Daoy (cell line): ENCODE measurements at regions not wholly inside any gene's neighbourhood (a gene's known extent, or its start where the extent isn't known, plus 50 kb on each side); places are given as distances from the start of the nearest gene placed in this dataset.
"Not testable (repeated sequence)": the region's sequence is repeated elsewhere in the genome, so short reads cannot be mapped to it uniquely, and the experiment has no call there.

ENCODE experiments used
- DNase-seq: peaks from one replicate; pipeline ENCODE4 v3.0.0-alpha.2; 2015; ENCODE audit warnings: low read depth

DNA sequence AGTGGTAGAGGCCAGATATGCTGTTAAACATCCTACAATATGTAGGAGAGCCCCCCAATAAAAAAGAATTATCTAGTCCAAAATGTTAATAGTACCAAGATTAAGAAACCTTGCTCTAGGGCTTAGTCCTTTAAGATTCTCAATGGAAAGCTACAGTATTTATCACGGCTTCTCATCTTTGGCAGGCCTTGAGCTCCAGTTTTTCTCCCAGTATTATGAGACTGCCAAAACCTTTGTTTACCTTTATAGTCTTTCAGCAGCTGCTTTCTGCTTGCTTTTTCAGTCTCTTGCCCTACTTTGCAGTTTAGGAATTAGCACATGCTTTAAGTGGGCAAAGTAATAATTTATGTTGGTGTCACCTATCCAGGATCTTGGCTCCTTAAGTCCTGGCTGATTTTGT is 59.7 kb downstream of the NHLRC1 start:
- no peak for DNase-seq

- no peak for DNase-seq
Observed at GRCh38 chr6:18058429-18058828, 64.0 kb downstream of the NHLRC1 start.

GRCh38 chr6:18055714-18056382 is 66.6 kb downstream of the NHLRC1 start:
- no peak for DNase-seq

DNA sequence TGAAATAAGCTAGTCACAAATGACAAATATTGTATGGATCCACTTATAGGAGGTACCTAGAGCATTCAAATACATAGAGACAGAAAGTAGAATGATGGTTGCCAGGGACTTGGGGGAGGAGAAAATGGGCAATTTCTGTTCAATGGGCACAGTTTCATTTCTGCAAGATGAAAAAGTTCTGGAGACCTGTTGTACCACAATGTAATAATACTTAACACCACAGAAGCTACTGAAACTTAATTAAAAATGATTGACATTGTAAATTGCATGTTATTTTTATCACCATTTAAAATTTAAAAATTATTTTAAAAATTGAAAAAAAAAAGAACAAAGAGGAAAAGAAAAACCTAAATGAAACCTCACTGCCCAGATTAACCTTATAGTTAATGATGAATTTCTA is 67.4 kb downstream of the NHLRC1 start:
- DNase-seq, result no peak

DNA sequence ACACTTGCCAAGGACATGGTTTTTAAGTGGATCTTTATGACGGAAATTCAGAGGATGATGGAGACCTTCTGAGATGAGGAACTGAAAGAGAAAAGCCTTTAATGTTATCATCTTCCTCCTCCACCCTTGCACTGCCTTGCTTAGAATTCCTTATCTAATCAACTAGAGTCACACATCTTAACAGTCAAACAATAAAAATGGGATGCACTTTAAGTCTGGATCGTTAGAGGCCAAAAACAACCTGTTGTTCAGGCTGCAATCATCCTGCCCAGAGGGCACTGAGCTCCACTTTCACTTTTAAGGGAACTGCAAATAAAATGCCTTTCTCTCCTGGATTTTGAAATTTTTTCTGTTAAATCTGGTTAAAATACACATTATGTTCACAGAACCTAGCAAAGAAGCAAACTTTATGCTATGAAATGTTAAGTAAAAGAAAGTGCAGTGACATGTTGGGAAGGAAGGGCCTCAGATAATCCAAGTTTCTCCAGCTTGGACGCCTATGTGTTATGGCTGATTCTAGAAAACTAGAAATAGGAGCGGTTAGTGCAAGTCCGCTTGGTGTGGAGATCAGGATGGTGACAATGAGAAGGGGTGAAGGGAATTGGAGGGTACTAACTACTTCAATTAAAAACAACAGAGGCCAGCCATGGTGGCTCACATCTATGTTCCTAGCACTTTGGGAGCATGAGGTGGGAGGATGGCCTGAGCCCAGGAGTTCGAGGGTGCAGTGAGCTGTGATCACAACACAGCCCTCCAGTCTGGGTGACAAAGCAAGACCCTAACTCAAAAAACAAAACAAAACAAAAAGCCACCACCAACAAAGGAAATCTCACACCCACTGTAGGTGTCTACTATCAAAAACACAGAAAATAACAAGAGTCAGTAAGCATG is 66.4 kb upstream of the KIF13A start:
- peak; percentile 19 for DNase-seq

DNA sequence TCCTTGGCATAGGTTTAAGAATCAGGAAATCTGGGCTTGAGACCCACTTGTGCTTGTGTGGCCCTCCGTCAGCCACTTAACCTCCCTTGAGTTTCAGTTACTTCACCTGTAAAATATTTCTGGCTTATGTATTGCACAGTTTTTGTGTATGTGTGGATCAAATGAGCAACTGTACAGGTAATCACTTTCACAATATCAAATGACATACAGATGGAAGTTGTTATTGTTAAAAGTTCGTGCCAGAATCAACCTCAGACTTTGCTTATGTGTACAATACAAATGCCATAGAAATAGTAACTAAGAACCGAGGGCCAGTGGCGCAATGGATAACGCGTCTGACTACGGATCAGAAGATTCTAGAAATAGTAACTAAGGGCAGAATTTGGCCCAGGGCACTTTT is 65.6 kb upstream of the KIF13A start:
- DNase-seq, result peak; percentile 10

- DNase-seq, result no peak
Observed at GRCh38 chr6:18049646-18050045, 62.2 kb upstream of the KIF13A start.

- no peak for DNase-seq
Observed at GRCh38 chr6:18048953-18049630, 61.7 kb upstream of the KIF13A start.

- peak; percentile 49 for DNase-seq
Observed at GRCh38 chr6:18047406-18047805, 60.0 kb upstream of the KIF13A start.

DNA sequence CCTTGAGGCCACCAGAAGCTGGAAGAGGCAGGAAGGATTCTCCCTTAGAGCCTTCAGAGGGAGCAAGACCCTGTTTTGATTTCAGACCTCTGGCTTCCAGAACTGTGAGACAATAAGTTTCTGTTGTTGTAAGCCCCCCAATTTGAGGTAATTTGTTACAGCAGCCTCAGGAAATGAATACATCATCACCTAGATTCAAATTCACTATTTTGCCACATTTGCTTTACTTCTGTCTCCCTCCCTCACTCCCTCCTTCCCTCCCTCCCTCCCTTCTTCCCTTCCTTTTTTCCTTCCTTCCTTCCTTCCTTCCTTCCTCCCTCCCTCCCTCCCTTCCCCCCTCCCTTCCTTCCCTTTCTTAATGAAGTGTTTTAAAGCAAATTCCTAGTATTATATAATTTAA is 58.1 kb upstream of the KIF13A start:
- no peak for DNase-seq

GRCh38 chr6:18044108-18044783 is 56.8 kb upstream of the KIF13A start:
- no peak for DNase-seq

- no peak for DNase-seq
Observed at GRCh38 chr6:18042536-18043145, 55.2 kb upstream of the KIF13A start.

GRCh38 chr6:18039481-18039880 is 52.0 kb upstream of the KIF13A start:
- no peak for DNase-seq

- DNase-seq, result not testable (repeated sequence)
Observed at GRCh38 chr6:18038235-18038634, 50.8 kb upstream of the KIF13A start.
